ENCODE measurements at regions not wholly inside any gene's neighbourhood (a gene's known extent, or its start where the extent isn't known, plus 50 kb on each side); places are given as distances from the start of the nearest gene placed in this dataset.
"Not testable (repeated sequence)": the region's sequence is repeated elsewhere in the genome, so short reads cannot be mapped to it uniquely, and the experiment has no call there.

DNA sequence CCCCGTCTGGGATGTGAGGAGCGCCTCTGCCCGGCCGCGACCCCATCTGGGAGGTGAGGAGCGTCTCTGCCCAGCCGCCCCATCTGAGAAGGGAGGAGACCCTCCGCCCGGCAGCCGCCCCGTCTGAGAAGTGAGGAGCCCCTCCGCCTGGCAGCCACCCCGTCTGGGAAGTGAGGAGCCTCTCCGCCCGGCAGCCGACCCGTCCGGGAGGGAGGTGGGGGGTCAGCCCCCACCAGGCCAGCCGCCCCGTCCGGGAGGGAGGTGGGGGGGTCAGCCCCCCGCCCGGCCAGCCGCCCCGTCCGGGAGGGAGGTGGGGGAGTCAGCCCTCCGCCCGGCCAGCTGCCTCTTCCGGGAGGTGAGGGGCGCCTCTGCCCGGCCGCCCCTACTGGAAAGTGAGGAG, 454.4 kb upstream of the CAMK1G start:
- TF ChIP-seq, protein P1, sequence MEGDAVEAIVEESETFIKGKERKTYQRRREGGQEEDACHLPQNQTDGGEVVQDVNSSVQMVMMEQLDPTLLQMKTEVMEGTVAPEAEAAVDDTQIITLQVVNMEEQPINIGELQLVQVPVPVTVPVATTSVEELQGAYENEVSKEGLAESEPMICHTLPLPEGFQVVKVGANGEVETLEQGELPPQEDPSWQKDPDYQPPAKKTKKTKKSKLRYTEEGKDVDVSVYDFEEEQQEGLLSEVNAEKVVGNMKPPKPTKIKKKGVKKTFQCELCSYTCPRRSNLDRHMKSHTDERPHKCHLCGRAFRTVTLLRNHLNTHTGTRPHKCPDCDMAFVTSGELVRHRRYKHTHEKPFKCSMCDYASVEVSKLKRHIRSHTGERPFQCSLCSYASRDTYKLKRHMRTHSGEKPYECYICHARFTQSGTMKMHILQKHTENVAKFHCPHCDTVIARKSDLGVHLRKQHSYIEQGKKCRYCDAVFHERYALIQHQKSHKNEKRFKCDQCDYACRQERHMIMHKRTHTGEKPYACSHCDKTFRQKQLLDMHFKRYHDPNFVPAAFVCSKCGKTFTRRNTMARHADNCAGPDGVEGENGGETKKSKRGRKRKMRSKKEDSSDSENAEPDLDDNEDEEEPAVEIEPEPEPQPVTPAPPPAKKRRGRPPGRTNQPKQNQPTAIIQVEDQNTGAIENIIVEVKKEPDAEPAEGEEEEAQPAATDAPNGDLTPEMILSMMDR (IDR thresholded peaks at IDR 0.05) = not testable (repeated sequence)
- not testable (repeated sequence) for TF ChIP-seq EP300, POLR2A (IDR thresholded peaks at IDR 0.05)
